ENCODE measurements at regions not wholly inside any gene's neighbourhood (a gene's known extent, or its start where the extent isn't known, plus 50 kb on each side); places are given as distances from the start of the nearest gene placed in this dataset.
"Not testable (repeated sequence)": the region's sequence is repeated elsewhere in the genome, so short reads cannot be mapped to it uniquely, and the experiment has no call there.

DNA sequence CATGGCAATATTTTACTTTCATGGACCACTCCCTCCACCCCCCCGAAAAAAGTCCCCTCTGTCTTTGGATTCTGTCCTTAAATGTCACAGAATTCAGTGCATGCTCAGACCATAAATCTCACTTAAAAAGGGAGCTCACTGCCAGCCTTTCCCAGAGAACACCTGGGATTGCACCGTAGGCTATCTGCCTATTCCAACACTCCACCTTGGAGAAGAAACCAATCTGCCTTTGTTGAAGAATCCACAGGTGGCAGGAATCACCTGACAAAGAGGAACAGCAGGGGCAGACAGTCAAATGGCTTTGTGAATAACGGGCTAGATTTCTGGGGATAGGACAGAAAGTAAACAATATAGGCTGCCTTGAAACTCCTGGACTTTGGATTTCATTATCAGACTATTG, 306.7 kb upstream of the BRINP1 start:
- Mint-ChIP-seq H3K9me3 (peaks cover 2% of the 10 kb centered on the region), H3K36me3 (ENCODE audit: low read depth) (no peaks in the 10 kb centered on the region), H3K27ac (no peak overlapping the region), H3K27me3 (no peaks in the 10 kb centered on the region), H3K4me3 (no peak overlapping the region), H3K4me1 (ENCODE audit: low read depth) (no peaks in the 10 kb centered on the region)
- POLR2A ChIA-PET, result no interaction called here
- DNase-seq, result no peak
- TF ChIP-seq, protein P1, sequence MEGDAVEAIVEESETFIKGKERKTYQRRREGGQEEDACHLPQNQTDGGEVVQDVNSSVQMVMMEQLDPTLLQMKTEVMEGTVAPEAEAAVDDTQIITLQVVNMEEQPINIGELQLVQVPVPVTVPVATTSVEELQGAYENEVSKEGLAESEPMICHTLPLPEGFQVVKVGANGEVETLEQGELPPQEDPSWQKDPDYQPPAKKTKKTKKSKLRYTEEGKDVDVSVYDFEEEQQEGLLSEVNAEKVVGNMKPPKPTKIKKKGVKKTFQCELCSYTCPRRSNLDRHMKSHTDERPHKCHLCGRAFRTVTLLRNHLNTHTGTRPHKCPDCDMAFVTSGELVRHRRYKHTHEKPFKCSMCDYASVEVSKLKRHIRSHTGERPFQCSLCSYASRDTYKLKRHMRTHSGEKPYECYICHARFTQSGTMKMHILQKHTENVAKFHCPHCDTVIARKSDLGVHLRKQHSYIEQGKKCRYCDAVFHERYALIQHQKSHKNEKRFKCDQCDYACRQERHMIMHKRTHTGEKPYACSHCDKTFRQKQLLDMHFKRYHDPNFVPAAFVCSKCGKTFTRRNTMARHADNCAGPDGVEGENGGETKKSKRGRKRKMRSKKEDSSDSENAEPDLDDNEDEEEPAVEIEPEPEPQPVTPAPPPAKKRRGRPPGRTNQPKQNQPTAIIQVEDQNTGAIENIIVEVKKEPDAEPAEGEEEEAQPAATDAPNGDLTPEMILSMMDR (IDR thresholded peaks at IDR 0.05), result no peak
- no peak for ATAC-seq
- intact Hi-C loops (cut with micrococcal nuclease), result no loop called here
- CTCF ChIA-PET, result no interaction called here

DNA sequence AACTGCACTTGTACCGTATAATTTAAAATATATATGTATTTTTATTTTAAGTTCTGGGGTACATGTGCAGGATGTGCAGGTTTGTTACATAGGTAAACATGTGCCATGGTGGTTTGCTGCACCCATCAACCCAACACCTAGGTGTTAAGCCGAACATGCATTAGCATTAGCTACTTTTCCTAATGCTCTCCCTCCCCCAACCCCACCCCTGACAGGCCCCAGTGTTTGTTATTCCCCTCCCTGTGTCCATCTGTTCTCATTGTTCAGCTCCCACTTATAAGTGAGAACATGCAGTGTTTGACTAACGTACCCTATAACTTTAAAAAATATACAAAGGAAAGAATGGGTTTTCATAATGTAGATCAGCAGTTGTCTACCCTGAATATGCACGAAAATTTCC, 303.5 kb upstream of the BRINP1 start:
- intact Hi-C loops (cut with micrococcal nuclease); H3K27ac Mint-ChIP-seq; H3K27me3 Mint-ChIP-seq; H3K36me3 Mint-ChIP-seq (ENCODE audit: low read depth); DNase-seq; CTCF ChIA-PET; POLR2A ChIA-PET; H3K9me3 Mint-ChIP-seq; H3K4me1 Mint-ChIP-seq (ENCODE audit: low read depth); ATAC-seq; H3K4me3 Mint-ChIP-seq: not testable (repeated sequence)

DNA sequence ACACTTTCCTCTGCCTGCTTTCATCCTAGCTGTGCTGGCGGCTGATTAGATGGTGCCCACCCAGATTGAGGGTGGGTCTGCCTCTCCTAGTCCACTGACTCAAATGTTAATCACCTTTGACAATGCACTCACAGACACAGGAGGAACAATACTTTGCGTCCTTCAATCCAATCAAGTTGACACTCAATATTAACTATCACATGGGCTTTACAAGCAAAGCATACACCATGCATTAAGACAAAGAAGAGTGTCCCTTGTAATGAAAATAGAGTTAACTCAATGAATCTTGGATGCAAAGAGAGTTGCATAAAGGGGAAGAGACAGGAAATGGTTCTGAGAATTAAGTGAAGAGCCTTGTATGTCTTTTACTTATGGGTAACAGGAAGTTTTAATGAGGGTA, 298.7 kb upstream of the BRINP1 start:
- no peaks in the 10 kb centered on the region for H3K27me3 Mint-ChIP-seq
- ATAC-seq (no peak), DNase-seq (no peak)
- CTCF ChIA-PET, result no interaction called here
- intact Hi-C loops (cut with micrococcal nuclease), result no loop called here
- H3K36me3 Mint-ChIP-seq (ENCODE audit: low read depth), result no peaks in the 10 kb centered on the region
- no peak overlapping the region for H3K4me3 Mint-ChIP-seq
- H3K9me3 Mint-ChIP-seq, result peaks cover 2% of the 10 kb centered on the region
- H3K27ac Mint-ChIP-seq, result no peak overlapping the region
- H3K4me1 Mint-ChIP-seq (ENCODE audit: low read depth), result no peaks in the 10 kb centered on the region
- POLR2A ChIA-PET, result no interaction called here
- TF ChIP-seq, protein P1 (IDR thresholded peaks at IDR 0.05), result no peak

DNA sequence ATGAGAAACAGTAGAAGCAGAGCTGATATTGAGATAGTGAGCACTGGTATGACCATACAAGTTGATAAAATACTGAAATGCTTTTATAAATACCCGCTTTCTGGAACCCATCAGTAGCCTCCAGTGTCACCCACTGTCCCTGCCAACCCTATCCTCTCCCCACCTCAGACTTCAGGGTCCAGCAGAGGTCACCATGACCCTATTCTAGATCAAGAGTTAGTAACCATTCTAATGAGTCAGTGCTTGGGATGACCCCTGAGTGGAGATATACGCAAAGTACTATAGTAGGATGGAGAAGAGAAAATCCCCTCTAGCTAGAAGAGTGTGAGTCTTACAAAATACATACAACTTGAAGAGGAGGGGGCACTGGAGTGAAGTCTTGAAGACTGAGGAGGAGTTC, 297.9 kb upstream of the BRINP1 start:
- H3K4me1 Mint-ChIP-seq (ENCODE audit: low read depth), result no peaks in the 10 kb centered on the region
- TF ChIP-seq, protein P1 (IDR thresholded peaks at IDR 0.05), result no peak
- CTCF ChIA-PET, result no interaction called here
- intact Hi-C loops (cut with micrococcal nuclease), result no loop called here
- no peaks in the 10 kb centered on the region for H3K27me3 Mint-ChIP-seq
- POLR2A ChIA-PET, result no interaction called here
- no peak for ATAC-seq
- no peaks in the 10 kb centered on the region for H3K36me3 Mint-ChIP-seq (ENCODE audit: low read depth)
- no peak overlapping the region for H3K4me3 Mint-ChIP-seq
- peaks cover under 1% of the 10 kb centered on the region for H3K9me3 Mint-ChIP-seq
- H3K27ac Mint-ChIP-seq, result no peak overlapping the region
- DNase-seq, result no peak

DNA sequence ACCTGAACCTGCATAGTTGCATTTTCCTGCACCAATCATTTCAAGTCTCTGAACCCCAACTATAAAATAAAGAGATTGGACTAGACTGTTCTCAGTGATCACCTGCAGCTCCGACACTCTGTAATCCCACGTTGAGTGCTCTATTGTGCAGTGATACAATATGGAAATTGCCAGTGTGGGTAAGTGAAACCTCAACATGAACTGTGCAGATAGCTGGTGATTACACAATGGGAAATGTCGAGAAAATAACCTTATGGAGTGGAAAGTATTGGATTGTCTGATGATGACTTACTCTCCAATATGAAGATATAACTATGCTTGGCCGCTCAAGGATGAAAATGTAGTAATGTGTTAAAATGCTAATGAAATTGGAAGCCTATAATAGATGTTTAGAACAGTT, 293.1 kb upstream of the BRINP1 start:
- intact Hi-C loops (cut with micrococcal nuclease), result no loop called here
- Mint-ChIP-seq H3K36me3 (ENCODE audit: low read depth) (no peaks in the 10 kb centered on the region), H3K4me3 (no peak overlapping the region), H3K4me1 (ENCODE audit: low read depth) (no peaks in the 10 kb centered on the region), H3K27ac (no peak overlapping the region), H3K27me3 (no peaks in the 10 kb centered on the region), H3K9me3 (no peaks in the 10 kb centered on the region)
- ChIA-PET POLR2A (interaction anchor here (0.7 kb wide), 1 partner anchor 45 kb away, joined by 3 read pairs; no protein-coding TSS in a partner anchor), CTCF (no interaction called here)
- ATAC-seq, result no peak
- TF ChIP-seq, protein P1 (IDR thresholded peaks at IDR 0.05), result no peak
- DNase-seq, result no peak

DNA sequence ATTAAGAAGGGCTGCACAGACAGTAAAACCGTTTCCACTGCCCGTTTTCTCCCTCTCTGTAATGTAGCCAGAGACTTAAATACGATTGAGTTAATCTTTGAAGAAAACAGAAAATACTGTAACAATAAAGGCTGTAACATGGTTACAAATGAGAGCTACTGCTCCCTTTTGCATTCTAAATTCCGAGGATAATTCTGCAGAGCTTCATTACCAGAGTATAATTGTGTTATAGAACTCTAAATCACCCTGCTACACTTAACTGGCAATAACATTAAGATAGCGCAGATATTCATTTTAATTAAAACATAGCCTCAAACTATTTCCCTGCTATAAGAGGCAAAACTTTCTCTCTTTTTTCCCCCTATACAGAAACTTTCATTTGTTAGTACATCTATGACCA, 283.7 kb upstream of the BRINP1 start:
- ChIA-PET CTCF (no interaction called here), POLR2A (no interaction called here)
- Mint-ChIP-seq H3K4me3 (no peak overlapping the region), H3K9me3 (no peaks in the 10 kb centered on the region), H3K36me3 (ENCODE audit: low read depth) (no peaks in the 10 kb centered on the region), H3K4me1 (ENCODE audit: low read depth) (no peaks in the 10 kb centered on the region), H3K27ac (no peak overlapping the region), H3K27me3 (no peaks in the 10 kb centered on the region)
- intact Hi-C loops (cut with micrococcal nuclease), result no loop called here
- DNase-seq (no peak), ATAC-seq (no peak)
- TF ChIP-seq, protein P1 (IDR thresholded peaks at IDR 0.05), result no peak

All from activated CD8-positive, alpha-beta T cell treated with anti-CD3 and anti-CD28 coated beads for 36 hours (primary cell).